ENCODE measurements at regions not wholly inside any gene's neighbourhood (a gene's known extent, or its start where the extent isn't known, plus 50 kb on each side); places are given as distances from the start of the nearest gene placed in this dataset.

DNA sequence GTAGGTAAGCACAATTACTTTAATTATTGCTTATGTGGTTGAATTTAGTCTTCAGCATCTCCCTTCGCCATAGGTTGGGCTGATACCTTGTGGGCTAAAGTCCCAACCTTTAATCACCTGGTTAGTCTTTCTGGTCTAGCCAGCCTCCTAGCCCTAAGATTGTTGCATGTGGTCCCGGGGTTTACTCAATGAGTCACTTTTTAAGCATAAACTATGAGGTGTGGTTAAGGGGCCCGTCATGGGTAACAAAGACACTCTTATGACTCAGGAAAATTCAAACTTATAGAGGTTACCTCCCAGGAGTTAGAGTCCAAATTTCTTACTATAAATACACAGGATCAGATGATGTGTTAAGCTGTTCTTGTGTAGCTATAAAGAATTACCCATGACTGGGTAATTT, 841.6 kb downstream of the TRIB2 start:
- DNase-seq = no peak
- Histone ChIP-seq H3K27me3 (ENCODE audit: low read depth) (no peaks in the 10 kb centered on the region), H3K27ac (no peak overlapping the region), H3K36me3 (no peaks in the 10 kb centered on the region), H3K9me3 (no peaks in the 10 kb centered on the region), H3K4me1 (no peaks in the 10 kb centered on the region), H3K4me3 (no peak overlapping the region)
- no peak for ATAC-seq
- TF ChIP-seq, protein P1, sequence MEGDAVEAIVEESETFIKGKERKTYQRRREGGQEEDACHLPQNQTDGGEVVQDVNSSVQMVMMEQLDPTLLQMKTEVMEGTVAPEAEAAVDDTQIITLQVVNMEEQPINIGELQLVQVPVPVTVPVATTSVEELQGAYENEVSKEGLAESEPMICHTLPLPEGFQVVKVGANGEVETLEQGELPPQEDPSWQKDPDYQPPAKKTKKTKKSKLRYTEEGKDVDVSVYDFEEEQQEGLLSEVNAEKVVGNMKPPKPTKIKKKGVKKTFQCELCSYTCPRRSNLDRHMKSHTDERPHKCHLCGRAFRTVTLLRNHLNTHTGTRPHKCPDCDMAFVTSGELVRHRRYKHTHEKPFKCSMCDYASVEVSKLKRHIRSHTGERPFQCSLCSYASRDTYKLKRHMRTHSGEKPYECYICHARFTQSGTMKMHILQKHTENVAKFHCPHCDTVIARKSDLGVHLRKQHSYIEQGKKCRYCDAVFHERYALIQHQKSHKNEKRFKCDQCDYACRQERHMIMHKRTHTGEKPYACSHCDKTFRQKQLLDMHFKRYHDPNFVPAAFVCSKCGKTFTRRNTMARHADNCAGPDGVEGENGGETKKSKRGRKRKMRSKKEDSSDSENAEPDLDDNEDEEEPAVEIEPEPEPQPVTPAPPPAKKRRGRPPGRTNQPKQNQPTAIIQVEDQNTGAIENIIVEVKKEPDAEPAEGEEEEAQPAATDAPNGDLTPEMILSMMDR (IDR thresholded peaks at IDR 0.05) = no peak
- intact Hi-C loops (cut with DNase I) = no loop called here

DNA sequence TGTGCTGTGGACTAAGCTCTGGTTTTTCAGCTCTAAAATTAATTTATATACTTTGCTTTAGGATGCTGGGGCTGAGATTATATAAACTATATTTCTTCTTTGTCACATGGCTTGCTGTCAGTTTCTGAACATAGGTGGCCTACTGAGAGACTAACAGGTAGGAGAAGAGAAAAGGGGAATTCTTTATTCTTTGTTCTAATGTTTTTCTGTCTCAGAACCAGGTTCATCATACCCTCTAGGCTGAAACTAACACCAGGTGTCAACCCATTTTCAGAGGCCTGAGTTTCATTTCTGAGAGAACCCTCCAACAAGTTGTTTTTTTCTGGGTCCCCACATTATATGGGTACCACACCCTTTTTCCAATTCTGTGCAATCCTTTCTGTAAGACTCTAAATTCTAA, 843.6 kb downstream of the TRIB2 start:
- TF ChIP-seq, protein P1 (IDR thresholded peaks at IDR 0.05) = no peak
- Histone ChIP-seq H3K27ac (no peak overlapping the region), H3K36me3 (no peaks in the 10 kb centered on the region), H3K4me1 (no peaks in the 10 kb centered on the region), H3K27me3 (ENCODE audit: low read depth) (no peaks in the 10 kb centered on the region), H3K4me3 (no peak overlapping the region), H3K9me3 (no peaks in the 10 kb centered on the region)
- no peak for ATAC-seq
- intact Hi-C loops (cut with DNase I) = no loop called here
- DNase-seq = no peak

DNA sequence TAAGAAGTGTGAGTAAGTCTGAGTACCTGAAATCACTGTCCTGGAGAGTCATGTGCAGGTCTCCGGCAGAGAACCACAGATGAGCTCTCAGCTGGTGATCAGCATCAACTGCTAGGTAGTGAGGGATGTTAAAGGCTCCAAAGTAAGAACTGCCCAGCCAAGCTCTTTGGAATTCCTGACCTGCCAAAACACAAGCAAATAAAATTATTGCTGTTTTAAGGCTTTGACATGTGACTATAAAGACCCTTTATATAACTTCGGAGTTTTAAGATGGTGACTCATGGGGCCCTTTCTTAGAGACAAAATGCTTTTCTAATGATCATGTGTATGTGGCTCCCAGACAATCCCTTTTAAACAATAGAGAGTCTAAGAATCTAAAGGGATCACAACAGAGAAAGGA, 855.7 kb downstream of the TRIB2 start:
- H3K27me3 ChIP-seq (ENCODE audit: low read depth) = no peaks in the 10 kb centered on the region
- H3K36me3 ChIP-seq = no peaks in the 10 kb centered on the region
- DNase-seq (no peak), ATAC-seq (no peak)
- TF ChIP-seq, protein P1 (IDR thresholded peaks at IDR 0.05) = no peak
- no peaks in the 10 kb centered on the region for H3K4me1 ChIP-seq
- H3K9me3 ChIP-seq = no peaks in the 10 kb centered on the region
- no peak overlapping the region for H3K27ac ChIP-seq
- no peak overlapping the region for H3K4me3 ChIP-seq
- intact Hi-C loops (cut with DNase I) = no loop called here

DNA sequence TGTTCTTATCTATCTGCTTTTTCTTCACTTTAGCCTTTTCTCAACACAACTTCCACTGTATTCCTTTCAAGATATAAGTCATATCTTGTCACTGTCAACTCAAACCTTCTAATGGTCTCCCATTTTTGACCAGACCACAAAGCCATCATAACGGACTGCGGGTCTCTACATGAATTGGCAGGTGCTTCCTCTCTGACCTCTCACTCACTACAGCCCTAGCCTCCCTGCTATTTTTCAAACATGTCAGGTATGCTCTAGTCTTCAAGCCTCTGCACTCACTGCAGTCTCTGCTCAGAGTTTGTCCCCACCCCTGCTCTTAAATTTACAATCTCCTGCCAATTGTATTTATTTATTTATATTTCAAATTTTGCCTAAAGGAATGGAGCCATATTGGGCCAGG, 858.1 kb downstream of the TRIB2 start:
- intact Hi-C loops (cut with DNase I) = no loop called here
- H3K4me3 ChIP-seq = no peak overlapping the region
- TF ChIP-seq, protein P1 (IDR thresholded peaks at IDR 0.05) = no peak
- H3K36me3 ChIP-seq = no peaks in the 10 kb centered on the region
- H3K4me1 ChIP-seq = no peaks in the 10 kb centered on the region
- no peaks in the 10 kb centered on the region for H3K27me3 ChIP-seq (ENCODE audit: low read depth)
- DNase-seq (no peak), ATAC-seq (no peak)
- no peaks in the 10 kb centered on the region for H3K9me3 ChIP-seq
- H3K27ac ChIP-seq = no peak overlapping the region

DNA sequence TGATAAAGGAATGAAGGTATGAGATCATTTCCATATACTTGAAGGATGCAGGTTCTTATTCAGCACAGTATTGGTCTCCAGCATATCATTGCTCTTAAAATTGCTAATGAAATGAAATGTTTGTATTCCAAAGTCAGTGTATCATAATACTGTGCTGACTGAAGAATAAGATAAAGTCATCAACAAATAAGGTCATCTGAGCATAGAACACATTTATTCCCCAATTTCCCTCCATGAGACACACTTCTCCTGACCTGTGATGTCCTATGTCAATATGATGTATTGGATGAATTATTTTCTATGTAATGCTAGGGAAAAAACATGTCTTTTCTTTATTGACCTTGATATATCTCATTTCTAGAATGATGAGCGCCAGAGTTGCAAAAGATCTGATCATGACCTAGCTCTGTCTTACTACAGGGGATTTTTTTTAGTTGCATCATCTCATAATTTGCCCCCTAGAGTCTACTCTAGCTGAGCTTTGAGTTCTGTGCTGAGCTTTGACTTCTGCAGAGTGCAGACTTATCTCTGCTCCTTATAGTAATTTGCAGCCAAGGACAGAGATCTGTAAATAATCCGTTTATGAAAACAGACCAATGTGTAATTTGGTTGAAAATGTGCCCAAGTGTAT, 859.8 kb downstream of the TRIB2 start:
- H3K36me3 ChIP-seq = no peaks in the 10 kb centered on the region
- no peaks in the 10 kb centered on the region for H3K9me3 ChIP-seq
- intact Hi-C loops (cut with DNase I) = no loop called here
- no peak for DNase-seq
- H3K4me3 ChIP-seq = no peak overlapping the region
- no peaks in the 10 kb centered on the region for H3K4me1 ChIP-seq
- TF ChIP-seq, protein P1 (IDR thresholded peaks at IDR 0.05) = no peak
- ATAC-seq = no peak
- no peaks in the 10 kb centered on the region for H3K27me3 ChIP-seq (ENCODE audit: low read depth)
- H3K27ac ChIP-seq = no peak overlapping the region

All from lower lobe of right lung (tissue), 2 donors.